B cell (primary cell): ENCODE measurements at regions not wholly inside any gene's neighbourhood (a gene's known extent, or its start where the extent isn't known, plus 50 kb on each side); places are given as distances from the start of the nearest gene placed in this dataset.

ENCODE experiments used
- ATAC-seq: fragments of 200-7000 bp; cut with Tn5 transposase; one replicate; pipeline ENCODE4 v1.10.0; 2021; ENCODE audit warnings: low read depth, mild to moderate bottlenecking, moderate number of reproducible peaks, moderate library complexity
- CTCF ChIA-PET: fragments of 350-600 bp; sonication (Branson Sonifier 250); formaldehyde crosslinking; loops from one replicate; lab custom pipeline; 2021; ENCODE audit warnings: antibody characterized with exemption, inconsistent platforms; lab: Charles Lee
- POLR2A ChIA-PET: fragments of 350-600 bp; sonication (Branson Sonifier 250); formaldehyde crosslinking; loops from one replicate; lab custom pipeline; 2021; ENCODE audit warnings: antibody characterized with exemption; lab: Charles Lee
- DNase-seq: peaks from one replicate; pipeline ENCODE4 v3.0.0; 2013
- H2AFZ ChIP-seq: 2 replicates; pipeline ENCODE4 v1.6.1; 2012; ENCODE audit warnings: mild to moderate bottlenecking, low read depth, low read length; ENCODE audit not compliant: insufficient read depth, poor library complexity, severe bottlenecking
- H3K27ac ChIP-seq, 2 donors: 1 replicate in 1 of 2; 2 replicates in 1 of 2; pipeline ENCODE4 v1.5.1; 2012 to 2013; ENCODE audit warnings: low read length in 2 of 2, mild to moderate bottlenecking in 2 of 2, moderate library complexity in 1 of 2
- H3K27me3 ChIP-seq, 4 experiments: fragments of 200-600 bp in 1 of 4; sonication (generic) in 1 of 4; replicated peaks in 1 of 4; 1 replicate in 2 of 4; 2 replicates in 2 of 4; pipeline versions ENCODE4 v1.6.1 to v1.7.0; 2013 to 2016; ENCODE audit warnings: low read length in 3 of 4, mild to moderate bottlenecking in 2 of 4, mixed read lengths in 1 of 4, moderate library complexity in 1 of 4; ENCODE audit not compliant: insufficient read depth in 4 of 4, control insufficient read depth in 3 of 4; ENCODE audit errors: control extremely low read depth in 1 of 4
- H3K36me3 ChIP-seq, 2 experiments: replicated peaks in 1 of 2; 1 replicate in 1 of 2; 2 replicates in 1 of 2; pipeline versions ENCODE4 v1.6.1 to v1.7.1; 2013; ENCODE audit warnings: low read length in 1 of 2; ENCODE audit not compliant: insufficient read depth in 2 of 2, control insufficient read depth in 1 of 2; ENCODE audit errors: control extremely low read depth in 1 of 2, extremely low read depth in 1 of 2
- H3K4me1 ChIP-seq, 2 donors: fragments of 200-600 bp in 1 of 2; sonication (generic) in 1 of 2; 1 replicate in 1 of 2; 2 replicates in 1 of 2; pipeline versions ENCODE4 v1.5.1 to v1.6.1; 2013 to 2017; ENCODE audit warnings: low read length in 2 of 2; ENCODE audit not compliant: control insufficient read depth in 2 of 2, insufficient read depth in 2 of 2
- H3K4me2 ChIP-seq: replicated peaks from 2 replicates; pipeline ENCODE3; 2012; ENCODE audit warnings: mild to moderate bottlenecking, low read depth, low read length; ENCODE audit not compliant: poor library complexity, severe bottlenecking
- H3K4me3 ChIP-seq, 5 experiments: fragments of 200-600 bp in 1 of 5; sonication (generic) in 1 of 5; 1 replicate in 3 of 5; 2 replicates in 2 of 5; pipeline versions ENCODE4 v1.5.1 to v1.7.0; 2011 to 2016; ENCODE audit warnings: low read length in 4 of 5, mild to moderate bottlenecking in 4 of 5, low read depth in 2 of 5, control low read depth in 1 of 5, moderate library complexity in 1 of 5; ENCODE audit not compliant: insufficient read depth in 1 of 5; ENCODE audit errors: control extremely low read depth in 1 of 5, extremely low read depth in 1 of 5
- H3K79me2 ChIP-seq: fragments of 200-600 bp; sonication (generic); one replicate; pipeline ENCODE4 v1.6.0; 2016; ENCODE audit warnings: low read length; ENCODE audit not compliant: control insufficient read depth, insufficient read depth
- H3K9ac ChIP-seq: fragments of 200-600 bp; sonication (generic); 2 replicates; pipeline ENCODE4 v1.6.1; 2017; ENCODE audit warnings: mild to moderate bottlenecking, low read length, moderate library complexity
- H3K9me3 ChIP-seq, 3 donors: one replicate each; pipeline versions ENCODE4 v1.6.1 to v1.7.1; 2013; ENCODE audit warnings: low read length in 2 of 3; ENCODE audit not compliant: control insufficient read depth in 2 of 3, insufficient read depth in 1 of 3; ENCODE audit errors: control extremely low read depth in 1 of 3
- H4K20me1 ChIP-seq: 2 replicates; pipeline ENCODE4 v1.6.0; 2012; ENCODE audit warnings: mild to moderate bottlenecking, low read length; ENCODE audit not compliant: insufficient read depth, control insufficient read depth, poor library complexity, severe bottlenecking
- H3K27ac Mint-ChIP-seq: one replicate; pipeline ENCODE4 v1.8.0; 2021; ENCODE audit warnings: mixed read lengths
- H3K27me3 Mint-ChIP-seq: one replicate; pipeline ENCODE4 v1.8.0; 2021; ENCODE audit warnings: mixed read lengths
- H3K4me1 Mint-ChIP-seq: one replicate; pipeline ENCODE4 v1.8.0; 2021; ENCODE audit warnings: mixed read lengths
- H3K4me3 Mint-ChIP-seq: one replicate; pipeline ENCODE4 v1.8.0; 2021; ENCODE audit warnings: mixed read lengths
- H3K9me3 Mint-ChIP-seq: one replicate; pipeline ENCODE4 v1.8.0; 2022; ENCODE audit warnings: mixed read lengths; ENCODE audit not compliant: insufficient read depth
- EZH2 ChIP-seq: IDR thresholded peaks from 2 replicates; pipeline ENCODE4 v1.6.1; 2012; ENCODE audit warnings: borderline replicate concordance, low read depth, mild to moderate bottlenecking, moderate library complexity, low read length; ENCODE audit not compliant: insufficient read depth, poor library complexity, severe bottlenecking
- WGBS: methylation state at CpG from one replicate; pipeline ENCODE4 v1.1.5; 2013; ENCODE audit warnings: missing lambda C conversion rate; ENCODE audit not compliant: insufficient coverage; 5-methylcytosine and 5-hydroxymethylcytosine counted together
- intact Hi-C: fragments of 100-400 bp; cut with micrococcal nuclease; formaldehyde crosslinking; loops from one replicate; pipeline ENCODE4 v1.10.0; 2022
- TF ChIP-seq, protein P1 (sequence below): fragments of 200-600 bp; IDR thresholded peaks from one replicate; pipeline ENCODE4 v1.8.0; 2022; ENCODE audit warnings: antibody characterized with exemption, mild to moderate bottlenecking

DNA sequence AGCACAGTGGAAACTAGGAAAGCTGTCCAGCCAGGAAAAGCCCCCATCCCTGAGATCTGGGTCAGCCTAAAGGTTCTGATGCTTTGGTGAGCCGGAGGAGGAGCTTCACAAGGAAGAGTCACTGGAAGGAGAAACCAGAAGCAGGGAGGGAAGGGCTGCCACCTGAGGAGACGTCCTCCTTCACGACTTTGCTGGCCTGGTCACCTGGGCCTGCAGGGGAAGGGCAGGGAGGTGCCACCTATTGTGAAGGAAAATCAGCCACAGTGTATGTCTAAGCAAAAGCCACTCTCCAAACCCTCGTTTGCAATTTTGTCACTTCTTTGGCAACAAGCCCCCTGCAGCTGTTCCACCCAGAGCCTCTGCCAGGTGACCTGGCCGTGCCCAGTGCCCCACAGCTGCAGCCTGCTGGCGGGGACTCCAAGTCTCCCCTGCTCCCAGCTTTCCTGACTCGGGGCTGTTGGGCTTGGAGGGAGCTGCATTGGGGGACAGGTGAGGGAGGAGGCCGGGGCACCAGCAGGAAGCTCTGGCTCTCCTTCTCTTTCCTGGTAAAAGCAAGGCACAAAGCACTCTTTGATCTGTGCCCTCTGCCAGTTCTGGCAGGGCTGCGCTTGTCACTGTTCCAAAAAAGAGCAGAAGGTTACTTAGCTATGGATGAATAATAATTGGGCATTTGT lies 120.9 kb upstream of the BCL2L14 start:
- Histone ChIP-seq H4K20me1 (no peaks in the 10 kb centered on the region), H3K9me3 (no peaks in the 10 kb centered on the region), H3K27ac (no peak overlapping the region), H3K36me3 (no peaks in the 10 kb centered on the region), H2AFZ (no peak overlapping the region), H3K27me3 (peaks cover 0 to 6% (median 0%) of the 10 kb centered on the region in 4 experiments), H3K9ac (no peak overlapping the region), H3K4me2 (no peak overlapping the region), H3K79me2 (no peaks in the 10 kb centered on the region), H3K4me3 (no peak overlapping the region), H3K4me1 (no peaks in the 10 kb centered on the region)
- no peaks in the 10 kb centered on the region for H3K4me1 Mint-ChIP-seq
- H3K27ac Mint-ChIP-seq: no peak overlapping the region
- TF ChIP-seq, protein P1, sequence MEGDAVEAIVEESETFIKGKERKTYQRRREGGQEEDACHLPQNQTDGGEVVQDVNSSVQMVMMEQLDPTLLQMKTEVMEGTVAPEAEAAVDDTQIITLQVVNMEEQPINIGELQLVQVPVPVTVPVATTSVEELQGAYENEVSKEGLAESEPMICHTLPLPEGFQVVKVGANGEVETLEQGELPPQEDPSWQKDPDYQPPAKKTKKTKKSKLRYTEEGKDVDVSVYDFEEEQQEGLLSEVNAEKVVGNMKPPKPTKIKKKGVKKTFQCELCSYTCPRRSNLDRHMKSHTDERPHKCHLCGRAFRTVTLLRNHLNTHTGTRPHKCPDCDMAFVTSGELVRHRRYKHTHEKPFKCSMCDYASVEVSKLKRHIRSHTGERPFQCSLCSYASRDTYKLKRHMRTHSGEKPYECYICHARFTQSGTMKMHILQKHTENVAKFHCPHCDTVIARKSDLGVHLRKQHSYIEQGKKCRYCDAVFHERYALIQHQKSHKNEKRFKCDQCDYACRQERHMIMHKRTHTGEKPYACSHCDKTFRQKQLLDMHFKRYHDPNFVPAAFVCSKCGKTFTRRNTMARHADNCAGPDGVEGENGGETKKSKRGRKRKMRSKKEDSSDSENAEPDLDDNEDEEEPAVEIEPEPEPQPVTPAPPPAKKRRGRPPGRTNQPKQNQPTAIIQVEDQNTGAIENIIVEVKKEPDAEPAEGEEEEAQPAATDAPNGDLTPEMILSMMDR: no peak
- TF ChIP-seq EZH2: no peak
- CTCF ChIA-PET: no interaction called here
- 29% methylated on average over 8 of the region's 9 CpGs for WGBS
- POLR2A ChIA-PET: no interaction called here
- intact Hi-C loops: no loop called here
- H3K9me3 Mint-ChIP-seq: no peaks in the 10 kb centered on the region
- DNase-seq (no peak), ATAC-seq (no peak)
- peaks cover 22% of the 10 kb centered on the region for H3K27me3 Mint-ChIP-seq
- H3K4me3 Mint-ChIP-seq: no peak overlapping the region

DNA sequence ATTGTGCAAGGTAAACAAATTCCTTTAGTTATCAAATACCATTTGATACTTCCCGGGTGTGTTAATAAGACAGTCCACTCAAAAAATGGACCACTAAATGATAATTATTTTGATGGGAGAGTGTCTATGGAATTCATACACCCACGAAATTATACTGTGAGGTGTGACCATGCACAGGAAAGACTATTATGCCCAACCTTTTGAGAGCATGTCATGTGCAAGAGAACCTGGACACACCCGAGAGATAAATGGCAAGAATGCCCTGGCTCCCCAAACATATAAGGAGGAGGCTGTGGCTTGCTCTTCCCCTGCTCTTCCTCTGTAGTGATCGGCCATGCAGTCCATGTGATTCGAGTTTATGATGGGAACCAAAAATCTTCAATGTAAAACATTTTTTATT lies 119.5 kb upstream of the BCL2L14 start:
- intact Hi-C loops: no loop called here
- H3K27ac ChIP-seq: no peak overlapping the region
- H3K36me3 ChIP-seq: no peaks in the 10 kb centered on the region
- DNase-seq (no peak), ATAC-seq (no peak)
- H3K4me3 ChIP-seq: no peak overlapping the region
- peaks cover 0 to 6% (median 0%) of the 10 kb centered on the region in 4 experiments for H3K27me3 ChIP-seq
- H3K79me2 ChIP-seq: no peaks in the 10 kb centered on the region
- H3K4me2 ChIP-seq: no peak overlapping the region
- no peaks in the 10 kb centered on the region for H3K4me1 ChIP-seq
- TF ChIP-seq EZH2: no peak
- TF ChIP-seq, protein P1: no peak
- 89% methylated on average over 2 of the region's 5 CpGs for WGBS
- Mint-ChIP-seq H3K27me3 (peaks cover 18% of the 10 kb centered on the region), H3K4me1 (no peaks in the 10 kb centered on the region), H3K27ac (no peak overlapping the region), H3K9me3 (no peaks in the 10 kb centered on the region), H3K4me3 (no peak overlapping the region)
- H3K9ac ChIP-seq: no peak overlapping the region
- no peaks in the 10 kb centered on the region for H4K20me1 ChIP-seq
- POLR2A ChIA-PET: no interaction called here
- H3K9me3 ChIP-seq: no peaks in the 10 kb centered on the region
- H2AFZ ChIP-seq: no peak overlapping the region
- CTCF ChIA-PET: no interaction called here
